Sigmoid colon (tissue), 6 donors: ENCODE measurements at regions not wholly inside any gene's neighbourhood (a gene's known extent, or its start where the extent isn't known, plus 50 kb on each side); places are given as distances from the start of the nearest gene placed in this dataset.

ENCODE experiments used
- DNase-seq: peaks from one replicate; pipeline ENCODE4 v3.0.0-alpha.2; 2019
- H3K27ac ChIP-seq, 4 donors: fragments of 200-600 bp; sonication (generic); one replicate each; pipeline ENCODE4 v1.5.1; 2016 to 2019; ENCODE audit warnings: mild to moderate bottlenecking in 1 of 4
- H3K27me3 ChIP-seq, 3 donors: fragments of 200-600 bp; sonication (generic); one replicate each; pipeline ENCODE4 v1.5.1; 2019; ENCODE audit warnings: mild to moderate bottlenecking in 1 of 3
- H3K36me3 ChIP-seq, 4 donors: fragments of 200-600 bp; sonication (generic); one replicate each; pipeline ENCODE4 v1.5.1; 2016 to 2019
- H3K4me1 ChIP-seq, 4 donors: fragments of 200-600 bp; sonication (generic); one replicate each; pipeline ENCODE4 v1.5.1; 2017 to 2019
- H3K4me3 ChIP-seq, 4 donors: fragments of 200-600 bp; sonication (generic); one replicate each; pipeline ENCODE4 v1.5.1; 2017 to 2019; ENCODE audit warnings: mild to moderate bottlenecking in 2 of 4, moderate library complexity in 1 of 4
- H3K9me3 ChIP-seq, 4 donors: fragments of 200-600 bp in 3 of 4; sonication (generic) in 3 of 4; one replicate each; pipeline versions ENCODE4 v1.5.1 to v1.6.1; 2013 to 2019
- EP300 ChIP-seq, 4 donors: sonication (generic); formaldehyde crosslinking; IDR thresholded peaks; one replicate each; pipeline ENCODE4 v1.6.1; 2017; ENCODE audit warnings: antibody characterized with exemption in 4 of 4
- POLR2A ChIP-seq, 2 donors: fragments of 450-650 bp; IDR thresholded peaks; one replicate each; pipeline ENCODE4 v1.6.1; 2016; ENCODE audit warnings: antibody characterized with exemption in 2 of 2, mild to moderate bottlenecking in 2 of 2, moderate library complexity in 2 of 2
- POLR2AphosphoS5 ChIP-seq, 4 donors: sonication (generic); formaldehyde crosslinking; IDR thresholded peaks; one replicate each; pipeline ENCODE4 v1.6.1; 2017; ENCODE audit warnings: antibody characterized with exemption in 4 of 4
- WGBS, 2 donors: extraction: QIAGEN DNeasy Blood & Tissue Kit; methylation state at CpG; one replicate each; pipeline ENCODE4 v1.1.7; 2013; 5-methylcytosine and 5-hydroxymethylcytosine counted together
- intact Hi-C: fragments of 100-400 bp; cut with DNase I; formaldehyde crosslinking; loops from one replicate; pipeline ENCODE4 v1.15.1; 2023
- TF ChIP-seq, protein P1 (sequence below), 4 experiments: fragments of 450-650 bp in 3 of 4; fragments of 200-600 bp in 1 of 4; IDR thresholded peaks; one replicate each; pipeline ENCODE4 v1.5.1; 2016 to 2019; ENCODE audit warnings: antibody characterized with exemption in 4 of 4, mild to moderate bottlenecking in 3 of 4, moderate library complexity in 2 of 4
- donor health status: healthy with polysubstance abuse.
- donor health status: healthy.

- no peak for DNase-seq
- H3K4me3 ChIP-seq: no peak overlapping the region
- no peaks in the 10 kb centered on the region for H3K9me3 ChIP-seq
- no peak overlapping the region for H3K27ac ChIP-seq
- WGBS, 2 donors: 45 to 72% methylated on average over 7 of the region's 7 CpGs
- intact Hi-C loops: no loop called here
- TF ChIP-seq POLR2AphosphoS5 (IDR thresholded peaks at IDR 0.05): no peak
- no peak for TF ChIP-seq EP300 (IDR thresholded peaks at IDR 0.05)
- TF ChIP-seq POLR2A (IDR thresholded peaks at IDR 0.05): no peak
- TF ChIP-seq, protein P1, sequence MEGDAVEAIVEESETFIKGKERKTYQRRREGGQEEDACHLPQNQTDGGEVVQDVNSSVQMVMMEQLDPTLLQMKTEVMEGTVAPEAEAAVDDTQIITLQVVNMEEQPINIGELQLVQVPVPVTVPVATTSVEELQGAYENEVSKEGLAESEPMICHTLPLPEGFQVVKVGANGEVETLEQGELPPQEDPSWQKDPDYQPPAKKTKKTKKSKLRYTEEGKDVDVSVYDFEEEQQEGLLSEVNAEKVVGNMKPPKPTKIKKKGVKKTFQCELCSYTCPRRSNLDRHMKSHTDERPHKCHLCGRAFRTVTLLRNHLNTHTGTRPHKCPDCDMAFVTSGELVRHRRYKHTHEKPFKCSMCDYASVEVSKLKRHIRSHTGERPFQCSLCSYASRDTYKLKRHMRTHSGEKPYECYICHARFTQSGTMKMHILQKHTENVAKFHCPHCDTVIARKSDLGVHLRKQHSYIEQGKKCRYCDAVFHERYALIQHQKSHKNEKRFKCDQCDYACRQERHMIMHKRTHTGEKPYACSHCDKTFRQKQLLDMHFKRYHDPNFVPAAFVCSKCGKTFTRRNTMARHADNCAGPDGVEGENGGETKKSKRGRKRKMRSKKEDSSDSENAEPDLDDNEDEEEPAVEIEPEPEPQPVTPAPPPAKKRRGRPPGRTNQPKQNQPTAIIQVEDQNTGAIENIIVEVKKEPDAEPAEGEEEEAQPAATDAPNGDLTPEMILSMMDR (IDR thresholded peaks at IDR 0.05): no peak
- H3K4me1 ChIP-seq: no peaks in the 10 kb centered on the region
- no peaks in the 10 kb centered on the region for H3K36me3 ChIP-seq
- no peaks in the 10 kb centered on the region for H3K27me3 ChIP-seq
These were observed 359.3 kb downstream of the SH2D4B start for GRCh38 chr10:80896959-80897358.

- DNase-seq: no peak
- Histone ChIP-seq H3K4me3 (no peak overlapping the region), H3K27me3 (no peaks in the 10 kb centered on the region), H3K4me1 (no peaks in the 10 kb centered on the region), H3K9me3 (no peaks in the 10 kb centered on the region), H3K27ac (no peak overlapping the region), H3K36me3 (no peaks in the 10 kb centered on the region)
- intact Hi-C loops: no loop called here
- TF ChIP-seq EP300 (IDR thresholded peaks at IDR 0.05): no peak
- TF ChIP-seq POLR2A (IDR thresholded peaks at IDR 0.05): no peak
- TF ChIP-seq, protein P1 (IDR thresholded peaks at IDR 0.05): no peak
- TF ChIP-seq POLR2AphosphoS5 (IDR thresholded peaks at IDR 0.05): no peak
- 38 to 85% methylated on average over 1 of the region's 1 CpG for whole genome bisulfite sequencing, 2 donors
These were observed 363.0 kb downstream of the SH2D4B start for GRCh38 chr10:80900661-80901060.

DNA sequence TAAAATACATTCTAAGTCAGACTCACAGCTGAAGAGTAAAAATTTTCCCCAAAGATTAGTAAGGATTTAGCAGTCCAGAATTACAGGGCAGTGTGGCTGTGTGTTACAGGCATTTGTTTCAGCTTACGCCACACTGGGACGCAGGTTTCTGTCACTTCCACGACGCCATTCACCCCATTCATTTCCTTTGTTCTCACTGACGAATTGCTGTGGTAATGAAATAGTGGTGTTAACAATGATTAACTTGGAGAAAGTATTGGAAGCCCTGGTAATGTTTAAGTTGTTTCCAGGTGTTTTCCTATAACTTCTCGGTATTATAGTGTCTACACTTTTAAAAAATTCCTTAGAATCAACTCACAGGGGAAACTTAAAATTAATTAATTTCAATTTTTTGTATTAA is 370.9 kb downstream of the SH2D4B start:
- intact Hi-C loops: no loop called here
- TF ChIP-seq POLR2A (IDR thresholded peaks at IDR 0.05) (no peak), POLR2AphosphoS5 (IDR thresholded peaks at IDR 0.05) (no peak), EP300 (IDR thresholded peaks at IDR 0.05) (no peak)
- TF ChIP-seq, protein P1 (IDR thresholded peaks at IDR 0.05): no peak
- Histone ChIP-seq H3K27me3 (no peaks in the 10 kb centered on the region), H3K9me3 (no peaks in the 10 kb centered on the region), H3K4me1 (no peaks in the 10 kb centered on the region), H3K27ac (no peak overlapping the region), H3K36me3 (no peaks in the 10 kb centered on the region), H3K4me3 (no peak overlapping the region)
- no peak for DNase-seq
- 10 to 56% methylated on average over 6 of the region's 6 CpGs for WGBS, 2 donors

- Histone ChIP-seq H3K9me3 (no peaks in the 10 kb centered on the region), H3K27me3 (no peaks in the 10 kb centered on the region), H3K36me3 (no peaks in the 10 kb centered on the region), H3K4me3 (no peak overlapping the region), H3K4me1 (no peaks in the 10 kb centered on the region), H3K27ac (no peak overlapping the region)
- DNase-seq: no peak
- 72 to 91% methylated on average over 5 of the region's 5 CpGs for WGBS, 2 donors
- intact Hi-C loops: no loop called here
- TF ChIP-seq, protein P1 (IDR thresholded peaks at IDR 0.05): no peak
- TF ChIP-seq POLR2A (IDR thresholded peaks at IDR 0.05): no peak
- no peak for TF ChIP-seq EP300 (IDR thresholded peaks at IDR 0.05)
- no peak for TF ChIP-seq POLR2AphosphoS5 (IDR thresholded peaks at IDR 0.05)
These were observed 371.6 kb downstream of the SH2D4B start for GRCh38 chr10:80909254-80909653.

DNA sequence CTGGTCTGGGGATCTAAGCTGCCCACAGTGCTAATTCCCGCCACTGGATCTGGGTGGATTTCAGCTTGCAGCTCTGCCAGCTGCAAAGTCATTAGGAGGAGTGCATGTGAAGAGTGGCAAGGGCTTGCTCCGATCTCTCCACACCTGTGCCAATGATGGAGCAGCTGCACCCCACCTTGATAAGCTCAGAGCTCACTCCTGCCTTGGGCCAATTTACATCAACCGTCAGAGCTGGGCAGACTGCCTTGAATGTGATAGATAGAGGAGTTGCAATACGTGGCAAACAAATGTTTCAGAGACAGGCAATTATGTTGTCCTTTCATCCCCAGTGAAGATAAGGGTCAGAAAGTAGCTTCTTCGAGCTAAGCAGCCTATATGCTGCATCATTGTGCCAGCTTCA is 379.9 kb downstream of the SH2D4B start:
- Histone ChIP-seq H3K4me1 (no peaks in the 10 kb centered on the region), H3K4me3 (no peak overlapping the region), H3K9me3 (no peaks in the 10 kb centered on the region), H3K27ac (no peak overlapping the region), H3K36me3 (no peaks in the 10 kb centered on the region), H3K27me3 (no peaks in the 10 kb centered on the region)
- 25 to 63% methylated on average over 5 of the region's 5 CpGs for WGBS, 2 donors
- DNase-seq: no peak
- TF ChIP-seq EP300 (IDR thresholded peaks at IDR 0.05) (no peak), POLR2AphosphoS5 (IDR thresholded peaks at IDR 0.05) (no peak), POLR2A (IDR thresholded peaks at IDR 0.05) (no peak)
- TF ChIP-seq, protein P1 (IDR thresholded peaks at IDR 0.05): no peak
- intact Hi-C loops: no loop called here
